ENCODE measurements at regions not wholly inside any gene's neighbourhood (a gene's known extent, or its start where the extent isn't known, plus 50 kb on each side); places are given as distances from the start of the nearest gene placed in this dataset.

- ATAC-seq (no peak), DNase-seq (no peak), FAIRE-seq (no peak)
- TF ChIP-seq CTCF (IDR thresholded peaks at IDR 0.05) = no peak
- Histone ChIP-seq H3K9me3 (no peaks in the 10 kb centered on the region), H3K27ac (no peak overlapping the region), H3K4me1 (no peaks in the 10 kb centered on the region), H3K36me3 (no peaks in the 10 kb centered on the region), H3K4me3 (no peak overlapping the region), H3K27me3 (no peaks in the 10 kb centered on the region)
- WGBS, 2 donors = 50 to 54% methylated on average over 3 of the region's 3 CpGs
- intact Hi-C loops (cut with DNase I) = no loop called here
Measured at GRCh38 chr7:119127706-119128105, 903.2 kb downstream of the ANKRD7 start.

GRCh38 chr7:119132436-119132835 is 907.9 kb downstream of the ANKRD7 start:
- Histone ChIP-seq H3K27ac (no peak overlapping the region), H3K36me3 (no peaks in the 10 kb centered on the region), H3K27me3 (no peaks in the 10 kb centered on the region), H3K9me3 (no peaks in the 10 kb centered on the region), H3K4me3 (no peak overlapping the region), H3K4me1 (no peaks in the 10 kb centered on the region)
- ATAC-seq (no peak), DNase-seq (no peak), FAIRE-seq (no peak)
- no peak for TF ChIP-seq CTCF (IDR thresholded peaks at IDR 0.05)
- intact Hi-C loops (cut with DNase I) = no loop called here

- Histone ChIP-seq H3K27ac (no peak overlapping the region), H3K9me3 (no peaks in the 10 kb centered on the region), H3K4me3 (no peak overlapping the region), H3K4me1 (no peaks in the 10 kb centered on the region), H3K27me3 (no peaks in the 10 kb centered on the region), H3K36me3 (no peaks in the 10 kb centered on the region)
- intact Hi-C loops (cut with DNase I) = no loop called here
- ATAC-seq (no peak), FAIRE-seq (no peak), DNase-seq (no peak)
- TF ChIP-seq CTCF (IDR thresholded peaks at IDR 0.05) = no peak
- 49 to 61% methylated on average over 1 of the region's 1 CpG for WGBS, 2 donors
Measured at GRCh38 chr7:119167431-119167830, 942.9 kb downstream of the ANKRD7 start.

GRCh38 chr7:119172043-119172442 is 947.5 kb downstream of the ANKRD7 start:
- TF ChIP-seq CTCF (IDR thresholded peaks at IDR 0.05) = no peak
- Histone ChIP-seq H3K27ac (no peak overlapping the region), H3K9me3 (no peaks in the 10 kb centered on the region), H3K4me3 (no peak overlapping the region), H3K27me3 (no peaks in the 10 kb centered on the region), H3K4me1 (no peaks in the 10 kb centered on the region), H3K36me3 (no peaks in the 10 kb centered on the region)
- intact Hi-C loops (cut with DNase I) = no loop called here
- ATAC-seq = no peak
- WGBS, 2 donors = 57 to 62% methylated on average over 5 of the region's 5 CpGs
- DNase-seq = no peak
- FAIRE-seq = no peak

GRCh38 chr7:119175911-119176627 is 951.6 kb downstream of the ANKRD7 start:
- FAIRE-seq (no peak), ATAC-seq (peak in 3 of 4 donors; percentile 35 to 51 (median 36)), DNase-seq (peak in 3 of 6 donors; percentile 15 to 31 (median 21))
- Histone ChIP-seq H3K4me3 (no peak overlapping the region), H3K4me1 (no peaks in the 10 kb centered on the region), H3K27ac (no peak overlapping the region), H3K27me3 (no peaks in the 10 kb centered on the region), H3K9me3 (no peaks in the 10 kb centered on the region), H3K36me3 (no peaks in the 10 kb centered on the region)
- WGBS, 2 donors = 7 to 13% methylated on average over 6 of the region's 6 CpGs
- peak; percentile 23 to 58 (median 50) for TF ChIP-seq CTCF (IDR thresholded peaks at IDR 0.05)
- intact Hi-C loops (cut with DNase I) = no loop called here
